GM18951 (cell line): ENCODE measurements at regions not wholly inside any gene's neighbourhood (a gene's known extent, or its start where the extent isn't known, plus 50 kb on each side); places are given as distances from the start of the nearest gene placed in this dataset.

Experiments used
- POLR2A ChIP-seq: IDR thresholded peaks from 4 replicates; pipeline ENCODE4 v1.6.1; 2011; ENCODE audit warnings: mild to moderate bottlenecking; ENCODE audit not compliant: insufficient read length, insufficient read depth; ENCODE audit errors: extremely low read depth
- in situ Hi-C: fragments of 300-500 bp; cut with MboI; formaldehyde crosslinking; loops from one replicate; pipeline ENCODE4 v1.12.0; 2022; ENCODE audit warnings: low sequenced_read_pairs, mixed read lengths, inconsistent platforms; ENCODE audit not compliant: unreplicated experiment

DNA sequence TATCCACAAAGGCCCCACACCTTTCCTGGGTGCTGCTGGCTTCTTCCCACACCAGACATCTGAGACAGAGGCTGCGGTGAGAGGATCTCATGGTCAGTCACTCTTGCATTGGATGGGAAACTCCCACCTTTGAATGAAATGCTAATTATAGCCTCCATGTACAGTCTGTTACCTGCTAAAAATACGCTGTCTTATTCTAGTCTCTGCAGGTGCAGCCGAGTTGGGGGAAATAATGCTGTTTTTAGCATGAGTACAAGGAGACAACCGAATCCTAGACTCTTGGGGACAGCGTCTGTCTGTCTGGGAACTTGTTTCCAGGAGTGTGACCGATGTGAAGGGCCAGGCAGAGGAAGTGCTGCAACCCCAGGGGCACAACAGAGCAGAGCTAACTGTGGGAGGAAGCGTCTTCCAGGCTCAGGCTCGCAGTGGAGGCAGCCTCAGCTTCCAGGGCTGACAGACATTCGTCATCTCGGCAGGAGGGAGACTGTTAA is 286.2 kb downstream of the PREX1 start:
- in situ Hi-C loops: no loop called here
- TF ChIP-seq POLR2A: no peak

DNA sequence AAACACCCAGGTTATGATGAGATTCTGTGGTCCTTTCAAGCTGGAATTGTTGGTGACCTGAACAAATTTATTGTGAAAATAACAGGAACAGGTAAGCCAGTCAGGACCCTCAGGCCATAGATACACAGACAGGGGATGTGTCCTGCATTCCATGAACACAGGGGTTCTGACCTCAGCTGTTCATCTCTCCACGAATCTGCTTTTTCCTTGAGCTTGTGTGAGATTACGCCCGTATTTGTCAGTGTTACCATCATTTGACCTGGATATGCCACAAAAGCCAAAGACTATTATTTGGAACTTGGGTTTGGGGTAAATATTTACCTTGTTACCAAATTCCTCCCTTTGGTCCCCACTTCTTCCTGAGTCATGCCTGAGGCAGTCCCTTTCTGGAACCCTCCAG is 288.9 kb downstream of the PREX1 start:
- TF ChIP-seq POLR2A: no peak
- in situ Hi-C loops: no loop called here

DNA sequence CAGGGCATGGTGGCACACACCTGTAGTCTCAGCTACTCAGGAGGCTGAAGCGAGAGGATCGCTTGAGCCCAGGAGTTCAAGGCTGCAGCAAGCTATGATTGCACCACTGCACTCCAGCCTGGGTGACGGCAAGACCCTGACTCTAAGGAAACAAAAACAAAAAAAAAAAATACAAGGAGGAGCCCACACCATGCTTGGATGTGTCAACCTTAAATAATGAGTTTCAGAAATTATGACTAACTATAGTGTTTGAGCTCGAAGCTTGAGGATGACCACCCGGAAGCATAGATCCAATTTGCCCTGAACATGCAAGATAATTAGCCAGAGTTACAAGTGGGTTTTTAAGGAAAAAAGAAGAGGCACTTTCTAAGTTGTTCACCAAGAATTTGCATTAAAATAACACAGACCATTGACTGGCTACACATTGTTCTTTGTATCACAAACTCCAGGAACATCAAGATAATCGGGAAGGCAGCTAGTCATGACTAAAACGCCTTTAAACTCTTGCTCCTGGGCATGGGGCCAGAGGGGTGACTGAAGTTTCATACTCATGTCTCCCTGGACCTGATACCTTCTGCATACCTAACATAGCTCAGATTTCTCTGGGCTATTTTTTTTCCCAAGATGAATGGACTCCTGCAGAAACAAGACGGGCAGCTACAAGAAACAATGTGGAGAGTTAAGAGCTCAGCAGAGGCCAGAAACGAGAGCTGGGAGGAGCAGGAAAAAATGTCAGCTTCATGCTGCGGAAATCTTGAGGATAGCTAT is 289.6 kb downstream of the PREX1 start:
- in situ Hi-C loops: no loop called here
- no peak for TF ChIP-seq POLR2A

DNA sequence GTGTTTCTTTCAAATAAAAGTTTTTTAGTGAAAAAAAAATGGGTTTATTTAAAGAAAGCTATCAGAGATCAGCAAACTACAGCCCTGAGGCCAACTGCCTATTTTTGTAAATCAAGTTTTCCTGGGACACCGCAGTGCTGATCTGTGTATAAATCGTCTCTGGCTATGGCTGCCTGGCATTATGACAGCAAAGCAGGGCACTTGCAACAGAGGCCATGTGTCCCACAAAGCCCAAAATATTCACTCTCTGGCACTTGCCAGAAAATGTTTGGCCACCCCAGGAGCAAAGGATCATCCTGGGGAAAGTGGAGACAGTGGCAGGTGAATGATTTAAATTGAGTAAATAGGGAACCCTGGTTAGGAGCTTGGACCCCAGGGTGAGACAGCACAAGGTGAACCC is 291.6 kb downstream of the PREX1 start:
- in situ Hi-C loops: no loop called here
- no peak for TF ChIP-seq POLR2A

DNA sequence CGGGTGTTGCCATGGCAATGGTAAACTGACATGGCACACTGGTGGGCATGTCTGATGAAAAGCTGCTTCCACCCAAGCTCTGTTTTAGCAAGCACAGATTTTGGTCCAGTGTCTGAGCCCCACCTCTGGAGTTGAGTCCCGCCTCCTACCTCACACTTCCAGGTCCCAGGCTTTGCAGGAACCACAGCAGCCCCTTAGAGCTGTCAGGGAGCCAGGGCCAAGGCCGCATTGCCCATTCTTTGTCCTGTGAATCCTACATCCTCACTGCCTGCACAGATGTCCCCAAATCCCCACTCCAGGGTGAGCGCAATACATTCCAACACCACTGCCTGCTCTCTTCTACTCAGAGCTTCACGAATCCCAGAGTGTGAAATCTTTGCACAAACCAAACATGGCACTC is 292.2 kb downstream of the PREX1 start:
- in situ Hi-C loops: no loop called here

DNA sequence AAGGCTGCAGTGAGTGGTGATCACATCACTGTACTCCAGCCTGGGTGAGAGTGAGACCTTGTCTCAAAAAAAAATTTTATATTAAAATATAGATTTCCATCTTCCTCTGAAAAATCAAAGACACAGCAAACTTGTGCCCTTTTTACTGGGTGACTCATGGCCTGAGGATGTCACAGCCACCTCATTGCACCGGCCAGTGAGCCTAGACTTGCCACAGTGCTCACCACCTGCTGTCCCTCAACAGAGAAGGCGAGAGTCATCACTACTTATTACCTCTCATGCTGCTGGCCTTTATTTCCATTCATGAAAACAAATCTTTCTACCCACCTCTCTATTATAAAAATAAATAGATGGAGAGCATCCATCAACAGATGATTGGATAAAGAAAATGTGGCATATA is 295.8 kb downstream of the PREX1 start:
- TF ChIP-seq POLR2A: no peak
- in situ Hi-C loops: no loop called here

More for the DNA sequence above, 292.2 kb downstream of the PREX1 start:
- TF ChIP-seq POLR2A: no peak

DNA sequence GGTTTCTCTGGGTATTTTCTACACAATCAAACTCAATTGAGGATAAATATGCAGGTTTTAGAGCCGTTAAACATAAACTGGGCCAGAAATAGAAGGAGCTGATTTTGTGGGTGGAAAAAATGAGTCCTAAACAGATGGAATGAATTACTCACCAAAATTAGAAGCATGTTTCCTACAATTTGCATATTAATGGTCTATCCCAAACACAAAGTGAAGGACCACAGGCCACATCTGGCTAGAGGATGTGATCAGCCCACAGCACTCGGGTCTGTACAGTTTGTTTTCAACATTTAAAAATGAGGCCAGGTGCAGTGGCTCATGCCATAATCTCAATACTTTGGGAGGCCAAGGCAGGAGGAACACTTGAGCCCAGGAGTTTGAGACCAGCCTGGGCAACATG is 296.3 kb downstream of the PREX1 start:
- in situ Hi-C loops: no loop called here
- no peak for TF ChIP-seq POLR2A

DNA sequence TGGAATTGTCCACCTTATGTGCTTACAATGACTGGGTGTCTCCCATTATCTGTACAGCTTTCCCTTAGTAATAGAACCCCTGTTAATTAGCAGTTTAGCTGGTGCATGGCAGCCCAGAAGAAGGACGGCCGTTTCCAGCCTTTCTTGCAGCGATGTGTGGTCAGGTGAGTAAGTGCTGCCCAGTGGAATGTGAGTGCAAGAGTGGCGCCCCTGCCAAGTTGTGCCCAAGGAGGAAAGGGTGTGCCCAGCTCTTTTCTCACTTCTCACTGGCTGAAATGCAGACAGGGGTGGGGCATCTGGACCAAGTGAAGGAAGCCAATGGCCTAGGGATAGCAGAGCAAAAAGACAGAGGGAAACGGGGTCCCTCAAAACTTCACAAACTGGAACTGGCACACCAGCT is 296.8 kb downstream of the PREX1 start:
- no peak for TF ChIP-seq POLR2A
- in situ Hi-C loops: no loop called here

DNA sequence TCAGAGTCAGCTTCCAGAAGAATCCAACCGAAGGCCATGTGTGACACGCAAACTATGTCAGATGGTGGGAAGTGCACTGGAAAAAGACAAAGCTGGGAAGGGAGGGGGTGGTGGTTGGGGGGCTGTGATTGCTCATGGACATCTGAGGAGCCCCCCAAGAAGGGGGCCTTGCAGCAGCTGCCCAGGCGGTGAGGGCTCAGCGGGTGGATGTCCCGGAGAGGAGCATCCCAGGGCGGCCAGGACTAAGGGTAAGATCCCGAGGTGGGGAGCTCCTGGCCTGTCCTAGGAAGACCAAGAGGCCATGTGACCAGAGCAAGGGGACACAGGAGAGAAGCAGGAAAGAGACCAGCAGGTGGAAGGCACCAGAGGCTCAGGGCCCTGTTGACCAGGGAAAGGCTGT is 299.5 kb downstream of the PREX1 start:
- TF ChIP-seq POLR2A: no peak
- in situ Hi-C loops: no loop called here

DNA sequence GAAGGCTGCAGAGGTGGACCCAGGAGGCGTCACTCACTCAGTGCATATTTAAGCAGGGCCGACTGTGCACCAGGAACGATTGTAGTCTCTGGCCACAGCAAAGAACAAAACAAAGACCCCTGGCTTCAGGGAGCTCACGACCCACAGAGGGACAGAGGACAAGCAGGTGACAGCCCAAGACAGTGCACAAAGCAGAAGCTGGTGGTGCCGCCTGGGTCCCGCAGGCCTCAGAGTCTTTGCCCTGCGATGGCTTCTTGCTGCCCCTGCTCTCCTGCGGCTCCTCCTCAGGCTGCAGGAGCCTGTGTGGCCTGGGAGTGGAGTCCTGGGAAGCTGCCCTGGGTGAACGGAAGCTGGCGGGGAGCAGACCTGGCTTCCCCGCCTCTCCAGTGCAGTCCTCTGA is 300.0 kb downstream of the PREX1 start:
- in situ Hi-C loops: no loop called here
- TF ChIP-seq POLR2A: no peak

DNA sequence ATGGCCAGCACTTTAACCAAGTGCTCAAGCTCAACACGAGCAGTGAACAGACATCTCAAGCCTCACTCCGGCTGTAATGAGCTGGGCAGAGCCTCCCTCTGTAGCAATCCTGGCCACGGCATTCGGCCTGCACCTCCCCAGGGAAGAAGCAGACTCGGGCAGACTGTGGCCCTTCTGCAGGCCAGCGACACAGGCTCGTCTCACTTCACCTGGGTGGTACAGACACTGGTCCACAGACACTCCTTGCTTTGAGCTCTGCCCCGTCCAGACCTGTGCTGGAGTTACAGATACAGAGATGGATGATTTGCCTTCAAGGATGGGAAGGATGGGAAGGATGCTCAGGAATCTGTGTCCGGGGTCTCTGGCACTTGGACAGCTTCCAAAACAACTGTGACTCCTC is 300.9 kb downstream of the PREX1 start:
- in situ Hi-C loops: no loop called here
- TF ChIP-seq POLR2A: no peak

DNA sequence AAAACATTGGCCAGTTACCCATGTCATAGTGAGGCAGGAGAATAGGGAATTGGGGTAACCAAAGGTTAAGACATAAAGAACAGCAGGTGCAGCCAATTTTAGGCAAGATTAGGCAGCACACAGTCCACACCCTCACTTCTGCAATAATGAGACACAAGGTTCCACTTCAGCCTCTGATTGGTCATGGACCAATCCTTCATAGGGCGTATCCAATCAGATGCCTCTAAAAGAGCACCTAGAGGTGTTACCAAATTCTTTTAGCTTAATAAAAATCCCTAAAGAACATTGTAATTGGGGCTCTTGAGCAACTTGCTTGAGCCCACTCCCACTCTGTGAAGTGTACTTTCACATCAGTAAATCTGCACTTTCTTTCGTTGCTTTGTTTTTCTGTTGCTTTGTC is 302.4 kb downstream of the PREX1 start:
- no peak for TF ChIP-seq POLR2A
- in situ Hi-C loops: no loop called here

DNA sequence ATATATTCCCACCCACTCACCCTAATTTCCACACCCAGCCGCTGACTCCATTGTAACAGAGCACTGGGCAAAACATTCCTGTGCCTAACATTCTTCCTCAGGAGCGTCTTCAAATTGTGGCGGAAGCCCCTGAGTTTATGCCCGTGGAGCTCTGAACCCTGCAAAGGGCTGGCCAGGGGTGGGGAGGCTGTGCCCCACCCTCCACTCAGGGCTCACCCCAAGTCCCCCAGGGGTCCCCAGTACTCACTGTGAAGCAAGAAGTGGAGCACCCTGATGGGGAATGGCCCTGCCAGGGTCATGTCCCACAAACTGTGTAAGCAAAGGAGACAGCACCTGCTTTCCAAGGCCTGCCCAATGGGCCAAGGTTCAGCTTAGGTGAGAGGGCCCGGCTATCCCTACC is 303.2 kb downstream of the PREX1 start:
- in situ Hi-C loops: no loop called here
- TF ChIP-seq POLR2A: no peak

DNA sequence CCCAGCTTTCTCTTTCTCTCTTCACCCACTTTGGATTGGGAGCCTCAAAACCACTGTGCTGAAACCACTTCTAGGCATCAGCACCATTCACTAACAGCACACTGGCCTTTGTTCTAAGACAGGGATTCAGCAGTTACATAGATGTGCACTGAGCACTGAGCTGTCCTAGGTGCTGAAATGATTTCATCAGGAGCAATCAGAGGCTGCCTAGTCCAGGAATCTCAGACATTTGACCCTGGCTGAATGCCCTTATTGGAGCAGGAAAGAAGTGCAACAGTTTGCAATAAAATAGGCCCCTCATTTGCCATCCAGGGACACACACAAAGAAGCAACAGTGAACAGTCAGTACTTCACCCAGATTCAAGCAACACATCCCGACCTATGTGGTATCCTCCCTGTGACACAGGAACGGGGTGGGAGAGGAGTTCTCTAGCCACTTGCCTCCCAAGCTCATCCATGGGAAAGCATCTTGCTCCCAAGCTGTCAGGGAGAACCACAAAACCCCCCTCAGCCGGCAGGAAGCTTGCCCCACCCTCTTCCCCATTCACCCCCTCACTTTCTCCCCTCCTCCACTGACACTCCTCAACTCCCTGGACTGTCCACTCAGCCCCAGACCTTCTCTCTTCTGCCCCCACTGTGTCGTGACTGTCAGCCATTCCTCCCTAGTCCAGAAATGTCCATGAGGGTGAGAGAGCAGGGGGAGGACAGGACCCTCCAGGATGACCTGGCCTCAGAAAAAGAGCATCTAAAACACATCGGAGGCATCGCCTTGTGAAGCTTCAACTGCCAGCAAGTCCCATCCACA is 304.4 kb downstream of the PREX1 start:
- in situ Hi-C loops: no loop called here
- TF ChIP-seq POLR2A: no peak
